ENCODE measurements at regions not wholly inside any gene's neighbourhood (a gene's known extent, or its start where the extent isn't known, plus 50 kb on each side); places are given as distances from the start of the nearest gene placed in this dataset.
"Not testable (repeated sequence)": the region's sequence is repeated elsewhere in the genome, so short reads cannot be mapped to it uniquely, and the experiment has no call there.

DNA sequence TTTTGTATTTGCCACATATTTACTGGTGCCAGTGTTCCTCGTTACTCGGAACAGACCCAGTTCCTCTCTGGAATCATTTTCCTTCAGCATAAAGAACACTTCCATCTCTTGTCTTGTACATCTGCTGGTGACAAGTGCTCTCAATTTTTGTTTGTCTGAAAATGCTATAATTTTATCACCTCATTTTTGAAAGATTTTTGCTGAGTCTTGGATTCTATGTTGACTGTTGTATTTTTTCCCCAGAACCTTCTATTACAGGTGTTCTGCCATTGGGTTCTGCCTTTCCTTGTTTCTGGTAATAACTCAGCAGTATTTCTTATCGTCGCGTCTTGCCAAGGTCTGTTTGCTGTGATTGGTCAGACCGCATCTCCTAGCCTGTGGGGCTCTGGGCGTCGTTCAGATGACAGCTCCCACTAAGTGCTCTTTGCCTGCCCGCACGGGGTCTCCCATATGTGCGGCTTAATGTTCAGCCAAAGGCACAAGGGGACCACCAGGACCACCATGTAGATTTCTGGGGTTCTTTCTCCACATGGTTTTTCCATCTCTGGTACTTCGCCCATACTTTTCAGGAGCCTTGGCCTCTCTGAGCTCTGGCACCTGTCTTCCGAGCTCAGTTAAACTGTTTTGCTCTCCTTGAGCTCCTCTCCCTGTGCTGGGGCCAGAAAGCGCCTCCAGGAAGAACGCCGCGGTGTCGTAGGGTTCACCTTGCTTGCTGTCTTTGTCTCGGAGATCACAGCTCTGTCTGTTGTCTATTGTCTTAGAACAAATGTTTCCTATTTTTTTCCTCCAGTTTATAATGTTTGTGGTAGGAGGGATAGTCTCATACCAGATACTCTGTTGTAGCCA lies 80.0 kb downstream of the METRNL start:
- DNase-seq (ENCODE audit: low read depth in 2 of 2), result no peak

DNA sequence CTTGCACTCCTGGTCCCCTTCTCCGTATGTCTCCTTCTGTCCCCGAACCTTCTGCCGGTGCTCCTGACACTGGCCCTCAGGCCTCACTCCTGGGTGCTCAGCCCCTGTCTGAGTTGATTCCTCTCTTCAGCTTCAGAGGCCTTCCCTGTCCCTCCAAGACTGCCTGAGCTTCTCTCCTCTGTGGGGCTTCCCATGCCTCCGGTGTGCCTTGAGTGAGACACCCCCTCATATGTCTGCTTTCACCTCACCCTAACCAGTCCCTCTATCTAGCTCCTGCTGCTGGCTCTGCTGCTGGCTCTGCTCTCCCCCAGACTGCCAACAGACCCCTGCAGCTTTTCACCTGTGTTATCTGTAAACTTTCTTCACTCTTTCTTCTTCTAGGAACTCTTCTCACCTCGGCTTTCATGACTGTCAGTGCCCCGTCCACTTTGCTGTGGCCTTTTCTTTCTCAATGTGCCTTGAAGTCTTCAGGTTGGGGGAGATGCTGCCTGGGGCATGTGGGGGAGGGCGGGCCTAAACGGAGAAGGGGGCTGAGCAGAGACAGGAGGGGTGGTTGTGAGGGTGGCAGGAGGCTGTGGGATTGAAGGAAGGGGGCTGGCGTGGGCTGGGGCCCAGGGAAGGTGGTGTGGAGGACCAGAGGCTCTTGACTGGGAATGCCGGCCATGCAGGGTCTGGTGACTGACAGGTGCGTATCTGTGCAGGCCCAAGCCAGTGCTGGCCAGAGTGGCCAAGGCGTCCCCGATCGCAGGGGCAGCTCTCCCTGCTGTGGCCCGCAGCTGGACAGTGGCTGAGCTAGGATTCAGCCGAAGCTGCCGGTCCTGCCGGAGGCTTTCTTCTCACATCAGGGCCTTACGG lies 81.3 kb downstream of the METRNL start:
- no peak for DNase-seq (ENCODE audit: low read depth in 2 of 2)

DNA sequence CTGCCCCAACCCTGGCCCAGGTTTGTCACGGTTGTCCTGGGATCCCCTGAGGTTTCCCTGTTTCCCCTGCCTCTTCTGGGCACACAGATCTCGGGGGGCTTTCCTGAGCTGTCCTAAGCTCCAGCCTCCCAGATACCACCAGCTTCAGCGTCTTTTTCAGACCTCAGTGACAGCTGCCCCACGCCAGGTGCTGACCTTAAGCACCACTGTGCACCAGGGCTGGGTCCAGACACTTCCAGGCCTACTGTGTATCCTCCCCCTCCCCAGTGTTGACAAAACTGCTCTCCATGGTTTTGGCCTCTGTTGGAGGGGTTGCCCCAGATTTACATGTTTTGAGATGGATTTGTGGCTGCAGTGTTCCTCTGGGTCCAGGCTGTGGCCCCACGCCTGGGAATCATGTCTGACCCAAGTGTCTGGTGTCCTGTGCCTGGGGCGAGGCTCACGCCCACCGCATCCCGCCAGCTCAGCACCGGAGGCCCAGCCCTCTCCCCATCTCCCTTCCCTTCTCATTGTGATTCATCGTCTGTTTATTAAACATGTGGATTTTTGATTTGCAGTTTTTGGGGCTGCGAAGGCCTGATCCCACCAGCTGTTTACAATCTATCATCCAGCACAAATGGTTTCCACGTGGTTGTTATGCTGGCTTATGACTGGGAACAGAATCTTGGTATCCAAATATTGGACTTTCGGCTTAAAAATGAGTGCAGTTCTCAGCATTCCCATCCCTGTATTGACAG lies 82.1 kb downstream of the METRNL start:
- no peak for DNase-seq (ENCODE audit: low read depth in 2 of 2)

DNA sequence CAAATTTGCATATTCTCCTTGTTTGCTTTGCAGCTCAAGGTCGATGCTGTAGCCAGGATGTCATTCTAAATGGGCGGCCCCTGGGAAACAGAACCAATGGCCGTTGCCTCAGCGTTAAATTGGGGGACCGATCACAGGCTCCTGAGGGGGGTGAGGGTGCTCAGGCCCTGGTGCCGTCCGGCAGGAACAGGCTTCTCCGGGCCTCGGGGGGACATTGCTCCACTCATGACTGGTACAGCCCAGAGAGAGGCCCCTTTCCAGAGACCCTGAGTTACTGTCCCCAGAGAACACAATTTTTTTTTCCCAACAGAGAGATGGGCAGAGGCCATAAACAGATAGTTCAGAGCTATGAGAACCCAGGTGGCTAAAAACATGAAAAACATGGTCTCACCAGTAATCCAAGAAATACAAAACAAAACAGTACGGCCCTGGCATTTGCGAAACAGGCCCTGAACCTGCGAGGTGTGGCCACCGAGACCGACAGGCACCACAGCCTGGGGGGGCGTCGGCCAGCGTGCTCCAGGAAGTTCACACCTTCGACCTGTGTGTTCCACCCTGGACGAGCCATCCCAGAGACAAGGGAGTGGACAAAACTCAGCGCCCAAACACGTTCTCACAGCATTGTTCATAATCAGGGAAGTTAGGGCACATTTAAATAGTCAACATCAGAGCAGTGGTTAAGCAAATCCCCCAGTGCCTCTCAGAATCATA lies 82.8 kb downstream of the METRNL start:
- no peak for DNase-seq (ENCODE audit: low read depth in 2 of 2)

DNA sequence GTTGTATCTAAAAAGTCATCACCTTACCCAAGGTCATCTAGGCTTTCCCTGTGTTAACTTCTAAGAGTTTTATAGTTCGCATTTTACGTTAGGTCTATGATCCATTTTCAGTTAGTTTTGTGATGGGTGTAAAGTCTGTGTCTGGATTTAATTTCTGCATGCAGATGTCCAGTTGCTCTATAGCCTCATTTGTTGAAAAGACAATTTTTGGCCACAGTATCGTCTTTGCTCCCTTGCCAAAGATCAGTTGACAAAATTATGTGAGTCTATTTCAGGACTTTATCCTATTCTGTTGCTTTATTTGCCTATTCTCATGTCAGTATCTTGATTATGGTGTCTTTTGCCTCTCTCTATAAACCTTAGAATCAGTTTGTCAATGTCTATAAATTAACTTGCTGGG lies 85.1 kb downstream of the METRNL start:
- no peak for DNase-seq (ENCODE audit: low read depth in 2 of 2)

DNA sequence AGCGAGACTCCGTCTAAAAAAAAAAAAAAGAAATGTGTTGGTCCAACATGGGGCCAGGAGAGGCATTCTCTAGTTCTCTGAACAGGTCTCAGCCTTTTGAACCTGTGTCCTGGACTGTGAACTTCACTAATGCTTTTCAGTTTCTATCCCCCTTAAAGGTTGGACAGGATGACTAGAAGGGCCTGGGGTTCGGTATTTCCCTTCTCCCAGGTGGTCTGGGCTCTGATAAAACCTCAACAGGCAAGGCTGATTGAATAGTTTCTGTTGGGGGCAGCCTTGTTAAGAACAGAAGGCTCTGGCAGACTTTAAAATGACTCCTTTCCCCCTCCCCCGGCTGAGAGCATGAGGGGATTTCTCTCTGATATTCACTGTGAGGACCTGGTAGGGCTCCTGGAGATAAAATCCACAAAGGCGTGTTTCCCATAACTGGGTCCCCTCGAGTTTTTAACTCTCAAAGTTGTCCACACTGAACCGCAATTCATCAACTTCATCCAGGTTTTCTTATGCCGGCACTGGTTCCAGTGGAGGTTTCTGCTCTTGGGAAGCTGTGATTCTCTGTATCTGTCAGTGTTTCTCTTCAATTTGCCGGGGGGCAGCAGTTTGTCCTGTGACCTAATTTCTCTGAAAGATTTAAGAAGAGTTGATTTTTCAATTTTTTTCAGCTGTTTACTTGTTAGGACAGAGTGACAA lies 91.3 kb downstream of the METRNL start:
- DNase-seq (ENCODE audit: low read depth in 2 of 2), result no peak

DNA sequence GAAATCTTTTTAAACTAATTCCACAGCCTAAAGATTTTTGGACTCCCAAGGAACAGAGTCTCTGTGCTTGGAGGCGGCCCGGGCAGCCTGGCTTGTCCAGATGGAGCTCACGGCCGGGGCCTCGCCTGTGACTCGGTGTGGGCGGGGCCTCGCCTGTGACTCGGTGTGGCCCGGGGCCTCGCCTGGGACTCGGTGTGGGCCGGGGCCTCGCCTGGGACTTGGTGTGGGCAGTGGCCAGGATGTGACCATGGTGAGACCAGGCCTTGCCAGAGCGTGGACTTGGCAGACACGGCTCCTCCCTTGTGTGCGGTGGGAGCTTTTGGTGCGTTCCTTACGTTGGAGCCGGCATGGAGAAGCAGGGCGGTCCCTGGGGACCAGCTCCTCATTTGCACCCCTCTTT lies 92.3 kb downstream of the METRNL start:
- no peak for DNase-seq (ENCODE audit: low read depth in 2 of 2)

DNA sequence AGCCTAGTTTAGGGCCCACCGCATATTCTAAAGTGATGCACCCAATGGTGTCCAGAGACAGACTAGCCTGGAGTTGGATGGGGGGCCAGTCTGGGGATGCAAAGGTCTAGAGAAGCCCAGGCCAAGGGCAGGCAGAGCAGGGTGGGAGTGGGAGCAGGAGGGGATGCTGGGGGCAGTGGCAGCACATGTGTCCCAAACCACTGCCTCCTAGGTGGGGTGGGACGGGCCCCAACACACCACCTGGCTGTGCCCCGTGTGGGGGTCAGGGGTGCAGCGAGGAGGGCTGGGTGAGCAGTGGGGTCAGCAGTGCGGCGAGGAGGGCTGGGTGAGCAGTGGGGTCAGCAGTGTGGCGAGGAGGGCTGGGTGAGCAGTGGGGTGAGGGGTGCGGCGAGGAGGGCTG lies 92.7 kb downstream of the METRNL start:
- DNase-seq (ENCODE audit: low read depth in 2 of 2), result not testable (repeated sequence)

DNA sequence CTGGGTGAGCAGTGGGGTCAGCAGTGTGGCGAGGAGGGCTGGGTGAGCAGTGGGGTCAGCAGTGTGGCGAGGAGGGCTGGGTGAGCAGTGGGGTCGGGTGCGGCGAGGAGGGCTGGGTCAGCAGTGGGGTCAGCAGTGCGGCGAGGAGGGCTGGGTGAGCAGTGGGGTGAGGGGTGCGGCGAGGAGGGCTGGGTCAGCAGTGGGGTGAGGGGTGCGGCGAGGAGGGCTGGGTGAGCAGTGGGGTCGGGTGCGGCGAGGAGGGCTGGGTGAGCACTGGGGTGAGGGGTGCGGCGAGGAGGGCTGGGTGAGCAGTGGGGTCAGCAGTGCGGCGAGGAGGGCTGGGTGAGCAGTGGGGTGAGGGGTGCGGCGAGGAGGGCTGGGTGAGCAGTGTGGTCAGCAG lies 93.2 kb downstream of the METRNL start:
- DNase-seq (ENCODE audit: low read depth in 2 of 2), result not testable (repeated sequence)

DNA sequence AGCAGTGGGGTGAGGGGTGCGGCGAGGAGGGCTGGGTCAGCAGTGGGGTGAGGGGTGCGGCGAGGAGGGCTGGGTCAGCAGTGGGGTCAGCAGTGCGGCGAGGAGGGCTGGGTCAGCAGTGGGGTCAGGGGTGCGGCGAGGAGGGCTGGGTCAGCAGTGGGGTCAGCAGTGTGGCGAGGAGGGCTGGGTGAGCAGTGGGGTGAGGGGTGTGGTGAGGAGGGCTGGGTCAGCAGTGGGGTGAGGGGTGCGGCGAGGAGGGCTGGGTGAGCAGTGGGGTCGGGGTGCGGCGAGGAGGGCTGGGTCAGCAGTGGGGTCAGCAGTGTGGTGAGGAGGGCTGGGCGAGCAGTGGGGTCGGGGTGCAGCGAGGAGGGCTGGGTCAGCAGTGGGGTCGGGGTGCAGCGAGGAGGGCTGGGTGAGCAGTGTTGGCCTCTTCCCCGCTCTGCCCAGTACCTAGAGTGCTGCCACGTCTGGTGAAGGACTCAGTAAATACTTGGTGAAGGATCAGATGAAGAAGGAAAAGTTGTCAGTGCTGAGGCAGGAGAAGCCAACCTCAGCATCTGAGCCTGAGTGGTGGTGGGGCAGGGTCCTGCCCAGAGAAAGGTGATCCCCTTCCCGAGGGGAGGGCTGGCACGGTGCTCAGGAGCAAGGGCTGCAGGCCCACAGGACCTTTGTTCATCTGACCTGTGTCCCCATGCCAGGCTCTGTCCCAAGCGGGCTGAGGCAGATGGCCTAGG lies 93.9 kb downstream of the METRNL start:
- not testable (repeated sequence) for DNase-seq (ENCODE audit: low read depth in 2 of 2)

DNA sequence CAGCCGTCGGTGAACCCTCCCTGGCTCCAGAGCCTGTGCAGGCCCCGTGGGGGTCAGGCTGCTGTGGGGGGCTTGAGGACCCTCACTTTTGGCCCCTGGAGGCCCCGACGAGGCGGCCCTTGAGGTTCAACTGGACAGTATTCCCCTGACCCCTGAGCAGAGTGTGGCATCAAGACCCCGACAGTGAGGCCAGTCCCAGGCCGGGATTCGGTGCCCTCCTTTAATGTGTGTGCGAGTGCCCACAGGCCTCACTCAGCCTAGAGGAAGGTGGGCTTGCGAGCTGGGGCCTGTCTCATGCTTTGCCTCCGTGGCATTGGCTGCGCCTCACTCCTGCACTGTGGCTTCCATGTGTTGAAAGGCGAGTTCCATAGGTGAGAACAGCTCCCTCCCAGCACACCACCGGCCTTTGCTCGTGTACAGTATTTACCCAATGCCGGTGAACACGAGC lies 94.5 kb downstream of the METRNL start:
- no peak for DNase-seq (ENCODE audit: low read depth in 2 of 2)

DNA sequence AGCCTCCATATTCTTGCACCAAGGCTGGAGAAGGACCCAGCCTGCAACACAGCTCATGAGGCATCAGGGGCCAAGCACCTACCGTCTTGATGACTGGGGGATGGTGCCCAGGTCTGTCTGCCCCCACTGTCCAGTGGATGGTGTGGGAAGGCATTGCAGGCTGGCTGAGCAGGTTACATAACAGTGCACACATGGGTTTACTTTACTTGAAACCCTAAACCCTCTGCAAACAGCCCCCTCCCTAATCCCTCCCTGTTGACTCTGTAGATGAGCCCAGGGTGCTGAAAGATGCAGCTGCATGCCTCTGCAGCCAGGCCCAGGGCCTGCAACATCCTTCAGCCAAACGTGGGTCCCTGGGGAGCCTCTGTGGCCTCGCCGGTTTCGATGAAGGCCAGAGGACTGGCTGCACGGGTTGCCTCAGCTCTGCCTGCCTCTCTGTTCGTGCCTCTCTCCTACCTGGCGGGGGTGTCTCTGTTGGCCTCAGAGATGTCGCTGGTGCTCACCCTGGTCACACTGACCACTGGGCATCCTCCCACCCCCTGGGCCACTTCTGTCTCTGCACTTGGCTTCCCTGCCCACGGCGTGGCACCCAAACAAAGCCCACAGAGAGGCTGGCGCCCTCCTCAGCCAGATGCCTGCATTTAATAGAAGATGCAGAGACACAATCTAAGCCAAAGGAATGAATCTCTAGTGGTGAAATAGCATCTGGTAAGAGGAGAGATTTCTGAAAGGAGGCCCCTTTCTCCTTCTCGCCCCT lies 95.1 kb downstream of the METRNL start:
- no peak for DNase-seq (ENCODE audit: low read depth in 2 of 2)

DNA sequence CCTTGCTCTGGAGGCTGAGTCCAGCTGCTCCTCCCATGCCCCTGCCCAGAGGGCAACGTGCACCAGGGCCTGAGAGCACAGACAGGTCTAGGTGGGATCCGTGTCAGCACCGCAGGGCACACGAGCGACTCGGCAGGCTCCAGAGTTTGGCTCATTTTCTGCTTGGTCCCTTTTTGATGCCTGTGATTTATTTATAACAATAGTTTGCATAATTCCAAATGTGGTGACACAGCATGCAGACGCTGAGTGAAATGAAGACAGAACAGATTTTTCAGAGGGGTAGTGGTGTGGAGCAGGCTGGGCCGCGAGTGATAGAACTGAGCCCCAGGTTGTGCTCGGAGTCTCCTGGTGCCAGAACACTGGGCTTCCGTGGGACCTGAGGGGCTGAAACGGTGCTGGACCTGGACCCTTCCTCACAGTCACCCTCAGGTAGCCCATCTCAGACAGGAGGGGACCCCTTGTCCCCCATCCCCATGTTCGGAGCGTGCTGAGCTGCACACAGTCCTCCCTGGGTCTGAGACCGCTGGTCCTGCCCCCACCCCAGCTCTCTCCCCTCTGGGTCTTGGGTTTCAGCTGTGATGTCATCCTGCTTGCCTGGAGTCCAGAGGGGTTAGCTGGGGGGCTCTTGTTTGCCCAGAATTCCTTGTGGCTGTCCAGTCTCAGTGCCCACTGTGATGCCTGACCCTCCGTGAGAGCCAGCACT lies 95.9 kb downstream of the METRNL start:
- DNase-seq (ENCODE audit: low read depth in 2 of 2), result no peak

DNA sequence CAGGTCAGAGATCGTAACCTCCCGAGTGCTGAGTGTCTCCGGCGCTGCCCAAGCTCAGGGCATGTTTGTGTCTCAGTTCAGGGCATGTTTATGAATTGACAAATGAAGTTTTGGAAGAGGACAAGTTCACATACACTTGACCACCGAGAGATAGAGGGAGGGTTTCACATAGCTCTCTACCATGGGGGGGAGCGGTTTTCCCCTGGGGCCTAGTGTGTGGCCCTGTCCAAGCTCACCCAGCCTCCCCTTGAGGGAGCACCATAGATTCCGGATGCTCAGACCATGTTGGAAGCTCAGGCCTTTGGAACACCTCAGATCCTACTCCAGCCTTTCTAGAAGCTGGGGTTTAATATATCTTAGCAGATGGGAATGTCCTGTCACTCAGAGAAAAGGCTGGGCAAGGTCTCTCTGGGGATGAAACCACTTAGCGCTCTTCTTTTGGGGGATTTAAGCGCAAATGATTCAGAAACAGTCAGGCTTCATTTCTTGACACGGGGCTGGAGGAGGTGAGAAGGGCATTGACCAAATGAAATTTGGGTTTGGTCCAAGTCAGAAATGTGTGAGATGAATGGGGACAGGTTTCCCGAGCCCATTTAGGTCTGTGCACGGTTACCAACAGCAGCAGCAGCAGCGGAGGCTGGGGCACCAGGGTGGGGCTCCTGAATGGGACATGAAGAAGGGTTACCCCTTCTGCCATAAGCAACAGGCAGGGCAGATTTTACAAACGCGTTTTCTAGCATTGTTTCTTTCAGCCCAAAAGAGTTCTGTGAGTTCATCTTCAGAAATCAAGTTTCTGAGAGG lies 96.6 kb downstream of the METRNL start:
- DNase-seq (ENCODE audit: low read depth in 2 of 2), result no peak

DNA sequence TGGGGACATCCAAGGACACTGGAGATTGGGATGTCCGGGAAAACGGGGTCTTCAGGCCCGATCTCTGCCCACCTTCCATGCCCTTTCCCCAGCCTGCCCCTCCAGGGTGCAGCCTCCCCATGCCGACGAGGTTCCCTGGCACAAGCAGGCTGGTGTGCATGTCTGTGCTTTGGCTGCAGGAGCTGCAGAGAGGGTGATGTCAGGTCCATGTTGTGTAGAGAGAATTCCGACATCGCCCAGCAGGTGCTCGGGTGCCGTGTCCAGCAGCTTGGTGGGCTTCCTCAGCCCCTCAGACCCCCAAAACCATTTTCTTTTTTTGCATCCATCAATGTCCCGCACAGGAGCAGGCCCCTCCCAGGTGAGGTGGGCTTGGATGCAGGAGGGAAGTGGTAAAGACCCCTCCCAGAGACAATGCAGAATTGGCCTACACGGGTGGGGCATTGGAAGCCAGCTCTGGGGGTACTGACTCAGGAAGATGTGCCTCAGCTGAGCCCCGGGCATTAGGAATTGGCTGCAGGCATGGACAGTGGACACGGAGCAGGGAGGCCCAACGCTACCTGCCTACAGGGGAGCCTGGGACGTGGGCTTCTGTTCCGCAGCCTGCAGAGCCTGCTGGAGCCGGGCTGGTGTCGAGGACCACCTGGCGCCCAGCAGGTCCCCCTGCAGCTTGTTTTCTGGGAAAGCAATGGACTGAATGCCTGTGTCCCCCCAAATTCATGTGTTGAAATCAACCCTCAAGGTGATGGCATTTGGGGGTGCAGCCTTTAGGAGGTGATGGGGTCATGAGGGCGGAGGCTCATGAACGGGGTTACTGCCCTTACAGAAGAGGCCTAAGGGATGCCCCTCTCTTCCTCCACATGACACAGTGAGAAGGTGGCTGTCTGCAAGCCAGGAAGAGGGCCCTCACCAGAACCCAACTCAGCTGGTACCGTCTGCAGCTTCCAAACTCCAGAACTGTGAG lies 97.5 kb downstream of the METRNL start:
- DNase-seq (ENCODE audit: low read depth in 2 of 2), result no peak

DNA sequence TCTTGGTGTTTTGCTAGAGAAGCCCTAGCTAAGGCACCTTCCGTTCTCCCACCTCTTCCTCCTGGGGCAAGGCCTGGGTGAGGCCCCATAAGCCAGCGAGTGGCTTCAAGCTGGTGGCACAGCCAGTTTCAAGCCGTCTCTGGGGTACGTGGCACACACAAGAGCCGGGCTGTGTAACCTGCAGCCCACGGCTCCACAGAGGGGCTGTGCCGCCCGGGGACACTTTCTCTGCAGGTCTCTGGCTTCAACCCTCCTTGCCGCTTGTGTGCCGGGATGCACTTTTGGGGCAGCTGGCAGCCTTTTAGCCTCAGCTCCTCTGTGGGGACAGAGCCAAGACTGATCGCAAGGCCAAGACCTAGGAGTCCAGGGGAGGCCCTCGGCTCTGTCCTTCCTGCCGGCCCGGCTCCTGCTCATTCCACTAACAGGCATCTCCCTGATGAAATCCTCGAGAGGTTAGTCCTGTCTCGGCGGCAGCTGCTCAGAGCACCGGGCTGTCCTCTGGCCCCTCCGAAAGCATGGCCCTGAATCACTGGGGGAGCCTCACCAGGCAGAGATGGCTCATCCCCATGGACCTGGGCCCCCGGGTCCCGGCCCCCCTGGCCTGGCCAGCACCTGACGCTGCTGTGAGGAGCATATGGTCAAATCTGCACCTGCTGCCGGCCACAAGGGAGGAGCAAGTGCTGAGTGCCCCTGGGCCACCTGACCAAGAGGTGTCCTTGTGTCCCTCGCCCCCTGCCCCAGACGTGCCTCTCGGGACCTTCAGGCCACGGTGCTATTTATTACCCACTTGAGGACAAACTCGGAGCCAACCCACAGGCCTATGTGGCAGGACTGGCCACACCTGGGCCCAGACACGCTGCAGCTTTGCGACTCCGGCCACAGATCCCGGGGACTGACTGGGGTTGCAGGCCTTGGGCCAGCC lies 98.5 kb downstream of the METRNL start:
- no peak for DNase-seq (ENCODE audit: low read depth in 2 of 2)
